ENCODE measurements at regions not wholly inside any gene's neighbourhood (a gene's known extent, or its start where the extent isn't known, plus 50 kb on each side); places are given as distances from the start of the nearest gene placed in this dataset.

DNA sequence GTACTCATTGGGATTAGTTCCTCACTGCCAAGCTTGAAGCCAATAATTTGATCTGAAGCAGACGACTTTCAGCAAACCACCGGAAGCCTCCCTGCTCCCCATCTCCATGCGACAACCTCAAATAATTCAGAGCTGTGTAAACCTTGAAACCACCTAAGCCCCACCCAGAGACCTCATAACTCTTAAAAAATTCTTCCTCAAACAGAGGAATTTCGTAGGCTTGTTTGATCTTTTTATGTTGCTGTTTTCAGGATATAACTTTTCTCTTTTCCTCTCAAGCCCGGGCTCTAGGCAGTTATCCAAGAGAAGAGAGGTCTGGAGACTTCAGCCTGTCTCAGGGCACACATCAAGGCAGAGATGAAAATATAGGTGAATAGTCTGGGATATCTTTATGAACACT lies 311.6 kb downstream of the KCNRG start:
- no peak overlapping the region for H3K27ac ChIP-seq (ENCODE audit: low read length)
- no peaks in the 10 kb centered on the region for H3K4me1 ChIP-seq (ENCODE audit: control insufficient read depth in 1 of 2, insufficient read depth in 2 of 2, low read length in 2 of 2)
- H3K27me3 ChIP-seq (ENCODE audit: low read depth, low read length): no peaks in the 10 kb centered on the region
- no peaks in the 10 kb centered on the region for H3K36me3 ChIP-seq (ENCODE audit: control insufficient read depth in 1 of 2, insufficient read depth in 2 of 2, low read length in 2 of 2)
- H3K4me3 ChIP-seq (ENCODE audit: low read depth in 1 of 2, low read length in 2 of 2): no peak overlapping the region
- no peaks in the 10 kb centered on the region for H3K9me3 ChIP-seq (ENCODE audit: control insufficient read depth in 1 of 2, low read length in 2 of 2)

DNA sequence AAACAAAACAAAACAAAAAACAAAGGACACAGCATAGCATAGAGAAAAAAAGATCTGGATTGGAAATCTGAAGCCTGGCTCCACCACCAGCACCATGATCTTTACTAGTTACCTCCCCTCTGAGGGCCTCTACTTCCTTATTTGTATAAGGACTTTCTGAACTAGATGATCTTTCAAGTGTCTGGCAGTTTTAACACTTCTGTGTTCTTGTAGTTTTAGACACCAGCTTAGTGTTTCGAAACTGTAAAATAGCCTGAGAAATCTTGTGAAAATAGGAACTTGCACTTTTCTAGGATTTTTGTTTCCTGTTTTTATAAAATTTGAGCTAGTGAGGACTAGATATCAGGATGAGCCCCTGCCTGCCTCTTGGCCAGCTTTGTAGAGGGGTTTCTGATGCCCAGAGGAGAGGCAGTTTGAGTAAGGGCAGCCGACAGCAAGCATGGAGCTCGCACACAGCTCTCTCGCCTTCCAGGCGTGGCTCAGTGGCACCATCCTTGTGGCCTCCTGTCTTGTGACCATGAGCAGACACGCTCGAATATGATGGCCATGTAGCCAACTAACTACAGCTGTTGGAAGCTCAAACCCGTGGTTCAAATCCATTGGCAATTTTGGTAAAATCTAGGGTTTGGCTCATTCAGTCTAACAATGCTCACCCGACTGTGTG lies 319.0 kb downstream of the KCNRG start:
- Histone ChIP-seq H3K9me3 (ENCODE audit: control insufficient read depth in 1 of 2, low read length in 2 of 2) (no peaks in the 10 kb centered on the region), H3K27ac (ENCODE audit: low read length) (no peak overlapping the region), H3K4me1 (ENCODE audit: control insufficient read depth in 1 of 2, insufficient read depth in 2 of 2, low read length in 2 of 2) (no peaks in the 10 kb centered on the region), H3K27me3 (ENCODE audit: low read depth, low read length) (no peaks in the 10 kb centered on the region), H3K36me3 (ENCODE audit: control insufficient read depth in 1 of 2, insufficient read depth in 2 of 2, low read length in 2 of 2) (no peaks in the 10 kb centered on the region), H3K4me3 (ENCODE audit: low read depth in 1 of 2, low read length in 2 of 2) (no peak overlapping the region)

DNA sequence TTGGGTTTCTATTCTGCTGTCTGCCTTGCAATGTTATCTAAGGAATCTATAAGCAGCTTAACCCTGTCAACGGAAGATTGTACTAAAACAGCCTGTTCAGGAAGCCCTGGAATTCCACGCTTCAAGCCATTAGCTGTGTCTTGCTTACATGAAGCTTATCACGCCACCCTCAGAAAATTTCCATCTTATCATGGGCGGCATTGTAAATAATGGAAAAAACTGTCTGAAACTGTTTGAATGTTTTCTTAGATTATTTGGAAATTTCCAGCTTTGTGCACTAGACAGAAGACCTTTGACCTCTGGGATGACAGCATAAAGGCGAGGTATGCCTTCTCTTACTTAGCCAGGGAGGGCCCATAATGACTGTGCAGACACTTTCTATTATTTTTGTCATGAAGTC lies 319.7 kb downstream of the KCNRG start:
- no peaks in the 10 kb centered on the region for H3K36me3 ChIP-seq (ENCODE audit: control insufficient read depth in 1 of 2, insufficient read depth in 2 of 2, low read length in 2 of 2)

DNA sequence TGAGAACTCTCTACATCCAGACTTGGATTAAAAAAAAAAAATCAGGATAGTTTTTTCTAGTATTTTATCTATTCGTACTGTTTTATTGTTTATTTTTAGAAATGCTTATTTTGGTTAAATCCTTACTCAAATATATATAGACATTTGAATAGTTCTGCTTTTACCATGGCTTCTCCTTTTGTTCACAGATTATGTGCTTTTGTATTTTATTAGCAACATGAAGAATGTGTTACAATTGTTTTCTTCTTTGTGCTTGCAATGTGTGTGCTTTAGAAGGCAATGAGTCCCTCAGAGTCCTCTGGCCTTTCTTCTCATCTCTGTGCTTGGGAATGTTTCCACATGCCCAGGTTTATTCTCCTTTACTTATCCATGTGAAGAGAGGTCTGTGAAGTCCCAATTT lies 324.0 kb downstream of the KCNRG start:
- H3K9me3 ChIP-seq (ENCODE audit: control insufficient read depth in 1 of 2, low read length in 2 of 2): peaks cover 4% of the 10 kb centered on the region in 2 donors
- no peaks in the 10 kb centered on the region for H3K27me3 ChIP-seq (ENCODE audit: low read depth, low read length)
- no peaks in the 10 kb centered on the region for H3K36me3 ChIP-seq (ENCODE audit: control insufficient read depth in 1 of 2, insufficient read depth in 2 of 2, low read length in 2 of 2)
- peaks cover 0 to 5% of the 10 kb centered on the region in 2 donors for H3K4me1 ChIP-seq (ENCODE audit: control insufficient read depth in 1 of 2, insufficient read depth in 2 of 2, low read length in 2 of 2)
- no peak overlapping the region for H3K27ac ChIP-seq (ENCODE audit: low read length)
- no peak overlapping the region for H3K4me3 ChIP-seq (ENCODE audit: low read depth in 1 of 2, low read length in 2 of 2)

More for the DNA sequence above, 319.7 kb downstream of the KCNRG start:
- Histone ChIP-seq H3K4me3 (ENCODE audit: low read depth in 1 of 2, low read length in 2 of 2) (no peak overlapping the region), H3K27ac (ENCODE audit: low read length) (no peak overlapping the region), H3K4me1 (ENCODE audit: control insufficient read depth in 1 of 2, insufficient read depth in 2 of 2, low read length in 2 of 2) (no peaks in the 10 kb centered on the region), H3K9me3 (ENCODE audit: control insufficient read depth in 1 of 2, low read length in 2 of 2) (no peaks in the 10 kb centered on the region), H3K27me3 (ENCODE audit: low read depth, low read length) (no peaks in the 10 kb centered on the region)

- Histone ChIP-seq H3K4me1 (ENCODE audit: control insufficient read depth in 1 of 2, insufficient read depth in 2 of 2, low read length in 2 of 2) (peaks cover 0 to 5% of the 10 kb centered on the region in 2 donors), H3K9me3 (ENCODE audit: control insufficient read depth in 1 of 2, low read length in 2 of 2) (peaks cover 4% of the 10 kb centered on the region in 2 donors), H3K27me3 (ENCODE audit: low read depth, low read length) (no peaks in the 10 kb centered on the region), H3K36me3 (ENCODE audit: control insufficient read depth in 1 of 2, insufficient read depth in 2 of 2, low read length in 2 of 2) (no peaks in the 10 kb centered on the region), H3K4me3 (ENCODE audit: low read depth in 1 of 2, low read length in 2 of 2) (no peak overlapping the region), H3K27ac (ENCODE audit: low read length) (no peak overlapping the region)
These were observed 324.9 kb downstream of the KCNRG start for GRCh38 chr13:50340146-50340545.

DNA sequence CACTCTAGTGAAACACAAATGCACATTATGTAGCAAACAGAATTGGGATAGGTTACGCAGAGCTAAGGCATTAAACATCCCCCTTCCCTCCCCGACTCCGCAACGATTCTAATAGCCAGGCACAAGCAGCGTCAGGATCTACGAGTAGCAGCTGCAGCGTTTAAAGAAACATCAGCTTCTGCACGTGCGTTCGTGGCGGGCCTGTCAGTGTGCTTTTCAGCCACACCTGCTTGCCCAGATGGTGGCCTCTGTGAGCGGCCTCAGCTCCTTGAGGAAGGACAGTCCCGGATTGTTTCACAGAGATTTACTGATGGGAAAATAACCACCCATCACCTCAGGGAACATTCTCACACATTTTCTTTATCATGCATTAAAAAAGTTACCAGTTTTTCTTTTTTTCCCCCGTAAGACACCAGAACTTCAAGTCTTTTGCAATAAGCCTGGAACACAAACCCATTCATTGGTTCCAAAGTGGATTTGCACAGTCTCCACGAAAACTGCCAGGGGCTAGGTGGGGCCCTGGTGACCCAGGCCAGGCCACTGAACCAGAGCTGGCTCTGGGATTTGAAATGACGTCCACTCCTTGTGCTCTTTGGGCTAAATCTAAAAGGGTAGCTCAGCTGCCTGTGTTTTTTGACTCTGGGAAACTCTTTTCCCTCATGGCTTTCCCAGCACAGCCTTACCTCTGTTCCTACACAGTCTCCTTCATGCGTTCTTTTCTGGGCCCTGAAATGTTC lies 325.5 kb downstream of the KCNRG start:
- Histone ChIP-seq H3K4me3 (ENCODE audit: low read depth in 1 of 2, low read length in 2 of 2) (no peak overlapping the region), H3K36me3 (ENCODE audit: control insufficient read depth in 1 of 2, insufficient read depth in 2 of 2, low read length in 2 of 2) (no peaks in the 10 kb centered on the region), H3K9me3 (ENCODE audit: control insufficient read depth in 1 of 2, low read length in 2 of 2) (peaks cover 4% of the 10 kb centered on the region in 2 donors), H3K27ac (ENCODE audit: low read length) (no peak overlapping the region), H3K27me3 (ENCODE audit: low read depth, low read length) (no peaks in the 10 kb centered on the region), H3K4me1 (ENCODE audit: control insufficient read depth in 1 of 2, insufficient read depth in 2 of 2, low read length in 2 of 2) (peaks cover 0 to 5% of the 10 kb centered on the region in 2 donors)

GRCh38 chr13:50341526-50341925 lies 326.3 kb downstream of the KCNRG start:
- no peak overlapping the region for H3K27ac ChIP-seq (ENCODE audit: low read length)
- H3K27me3 ChIP-seq (ENCODE audit: low read depth, low read length): no peaks in the 10 kb centered on the region
- H3K4me3 ChIP-seq (ENCODE audit: low read depth in 1 of 2, low read length in 2 of 2): no peak overlapping the region
- peaks cover 0 to 5% of the 10 kb centered on the region in 2 donors for H3K4me1 ChIP-seq (ENCODE audit: control insufficient read depth in 1 of 2, insufficient read depth in 2 of 2, low read length in 2 of 2)
- H3K9me3 ChIP-seq (ENCODE audit: control insufficient read depth in 1 of 2, low read length in 2 of 2): peaks cover 4% of the 10 kb centered on the region in 2 donors
- no peaks in the 10 kb centered on the region for H3K36me3 ChIP-seq (ENCODE audit: control insufficient read depth in 1 of 2, insufficient read depth in 2 of 2, low read length in 2 of 2)

GRCh38 chr13:50344717-50345116 lies 329.5 kb downstream of the KCNRG start:
- Histone ChIP-seq H3K27me3 (ENCODE audit: low read depth, low read length) (no peaks in the 10 kb centered on the region), H3K4me3 (ENCODE audit: low read depth in 1 of 2, low read length in 2 of 2) (no peak overlapping the region), H3K36me3 (ENCODE audit: control insufficient read depth in 1 of 2, insufficient read depth in 2 of 2, low read length in 2 of 2) (no peaks in the 10 kb centered on the region), H3K4me1 (ENCODE audit: control insufficient read depth in 1 of 2, insufficient read depth in 2 of 2, low read length in 2 of 2) (peaks cover 0 to 5% of the 10 kb centered on the region in 2 donors), H3K9me3 (ENCODE audit: control insufficient read depth in 1 of 2, low read length in 2 of 2) (peaks cover 4% of the 10 kb centered on the region in 2 donors), H3K27ac (ENCODE audit: low read length) (no peak overlapping the region)

- H3K9me3 ChIP-seq (ENCODE audit: control insufficient read depth in 1 of 2, low read length in 2 of 2): peaks cover 4% of the 10 kb centered on the region in 2 donors
- H3K27me3 ChIP-seq (ENCODE audit: low read depth, low read length): no peaks in the 10 kb centered on the region
- no peaks in the 10 kb centered on the region for H3K36me3 ChIP-seq (ENCODE audit: control insufficient read depth in 1 of 2, insufficient read depth in 2 of 2, low read length in 2 of 2)
- no peak overlapping the region for H3K4me3 ChIP-seq (ENCODE audit: low read depth in 1 of 2, low read length in 2 of 2)
- H3K27ac ChIP-seq (ENCODE audit: low read length): no peak overlapping the region
- H3K4me1 ChIP-seq (ENCODE audit: control insufficient read depth in 1 of 2, insufficient read depth in 2 of 2, low read length in 2 of 2): peaks cover 0 to 5% of the 10 kb centered on the region in 2 donors
These were observed 330.6 kb downstream of the KCNRG start for GRCh38 chr13:50345804-50346203.

GRCh38 chr13:50348371-50348770 lies 333.1 kb downstream of the KCNRG start:
- Histone ChIP-seq H3K9me3 (ENCODE audit: control insufficient read depth in 1 of 2, low read length in 2 of 2) (no peaks in the 10 kb centered on the region), H3K27me3 (ENCODE audit: low read depth, low read length) (no peaks in the 10 kb centered on the region), H3K4me1 (ENCODE audit: control insufficient read depth in 1 of 2, insufficient read depth in 2 of 2, low read length in 2 of 2) (no peaks in the 10 kb centered on the region), H3K36me3 (ENCODE audit: control insufficient read depth in 1 of 2, insufficient read depth in 2 of 2, low read length in 2 of 2) (no peaks in the 10 kb centered on the region), H3K27ac (ENCODE audit: low read length) (no peak overlapping the region), H3K4me3 (ENCODE audit: low read depth in 1 of 2, low read length in 2 of 2) (no peak overlapping the region)

GRCh38 chr13:50352720-50353480 lies 337.7 kb downstream of the KCNRG start:
- H3K27ac ChIP-seq (ENCODE audit: low read length): no peak overlapping the region
- H3K4me3 ChIP-seq (ENCODE audit: low read depth in 1 of 2, low read length in 2 of 2): no peak overlapping the region
- no peaks in the 10 kb centered on the region for H3K27me3 ChIP-seq (ENCODE audit: low read depth, low read length)
- no peaks in the 10 kb centered on the region for H3K9me3 ChIP-seq (ENCODE audit: control insufficient read depth in 1 of 2, low read length in 2 of 2)
- H3K4me1 ChIP-seq (ENCODE audit: control insufficient read depth in 1 of 2, insufficient read depth in 2 of 2, low read length in 2 of 2): peaks cover 3 to 7% of the 10 kb centered on the region in 2 donors
- no peaks in the 10 kb centered on the region for H3K36me3 ChIP-seq (ENCODE audit: control insufficient read depth in 1 of 2, insufficient read depth in 2 of 2, low read length in 2 of 2)

All from muscle layer of duodenum (tissue), 2 donors.